B cell (primary cell): ENCODE measurements at regions not wholly inside any gene's neighbourhood (a gene's known extent, or its start where the extent isn't known, plus 50 kb on each side); places are given as distances from the start of the nearest gene placed in this dataset.
A peak's percentile ranks its signal among the peaks of the same experiment; 100 is the strongest.

Experiments used
- ATAC-seq: fragments of 200-7000 bp; cut with Tn5 transposase; one replicate; pipeline ENCODE4 v1.10.0; 2021; ENCODE audit warnings: low read depth, mild to moderate bottlenecking, moderate number of reproducible peaks, moderate library complexity
- CTCF ChIA-PET: fragments of 350-600 bp; sonication (Branson Sonifier 250); formaldehyde crosslinking; loops from one replicate; lab custom pipeline; 2021; ENCODE audit warnings: antibody characterized with exemption, inconsistent platforms; lab: Charles Lee
- POLR2A ChIA-PET: fragments of 350-600 bp; sonication (Branson Sonifier 250); formaldehyde crosslinking; loops from one replicate; lab custom pipeline; 2021; ENCODE audit warnings: antibody characterized with exemption; lab: Charles Lee
- DNase-seq: peaks from one replicate; pipeline ENCODE4 v3.0.0; 2013
- H2AFZ ChIP-seq: 2 replicates; pipeline ENCODE4 v1.6.1; 2012; ENCODE audit warnings: mild to moderate bottlenecking, low read depth, low read length; ENCODE audit not compliant: insufficient read depth, poor library complexity, severe bottlenecking
- H3K27ac ChIP-seq, 2 donors: 1 replicate in 1 of 2; 2 replicates in 1 of 2; pipeline ENCODE4 v1.5.1; 2012 to 2013; ENCODE audit warnings: low read length in 2 of 2, mild to moderate bottlenecking in 2 of 2, moderate library complexity in 1 of 2
- H3K27me3 ChIP-seq, 4 experiments: fragments of 200-600 bp in 1 of 4; sonication (generic) in 1 of 4; replicated peaks in 1 of 4; 1 replicate in 2 of 4; 2 replicates in 2 of 4; pipeline versions ENCODE4 v1.6.1 to v1.7.0; 2013 to 2016; ENCODE audit warnings: low read length in 3 of 4, mild to moderate bottlenecking in 2 of 4, mixed read lengths in 1 of 4, moderate library complexity in 1 of 4; ENCODE audit not compliant: insufficient read depth in 4 of 4, control insufficient read depth in 3 of 4; ENCODE audit errors: control extremely low read depth in 1 of 4
- H3K36me3 ChIP-seq, 2 experiments: replicated peaks in 1 of 2; 1 replicate in 1 of 2; 2 replicates in 1 of 2; pipeline versions ENCODE4 v1.6.1 to v1.7.1; 2013; ENCODE audit warnings: low read length in 1 of 2; ENCODE audit not compliant: insufficient read depth in 2 of 2, control insufficient read depth in 1 of 2; ENCODE audit errors: control extremely low read depth in 1 of 2, extremely low read depth in 1 of 2
- H3K4me1 ChIP-seq, 2 donors: fragments of 200-600 bp in 1 of 2; sonication (generic) in 1 of 2; 1 replicate in 1 of 2; 2 replicates in 1 of 2; pipeline versions ENCODE4 v1.5.1 to v1.6.1; 2013 to 2017; ENCODE audit warnings: low read length in 2 of 2; ENCODE audit not compliant: control insufficient read depth in 2 of 2, insufficient read depth in 2 of 2
- H3K4me2 ChIP-seq: replicated peaks from 2 replicates; pipeline ENCODE3; 2012; ENCODE audit warnings: mild to moderate bottlenecking, low read depth, low read length; ENCODE audit not compliant: poor library complexity, severe bottlenecking
- H3K4me3 ChIP-seq, 5 experiments: fragments of 200-600 bp in 1 of 5; sonication (generic) in 1 of 5; 1 replicate in 3 of 5; 2 replicates in 2 of 5; pipeline versions ENCODE4 v1.5.1 to v1.7.0; 2011 to 2016; ENCODE audit warnings: low read length in 4 of 5, mild to moderate bottlenecking in 4 of 5, low read depth in 2 of 5, control low read depth in 1 of 5, moderate library complexity in 1 of 5; ENCODE audit not compliant: insufficient read depth in 1 of 5; ENCODE audit errors: control extremely low read depth in 1 of 5, extremely low read depth in 1 of 5
- H3K79me2 ChIP-seq: fragments of 200-600 bp; sonication (generic); one replicate; pipeline ENCODE4 v1.6.0; 2016; ENCODE audit warnings: low read length; ENCODE audit not compliant: control insufficient read depth, insufficient read depth
- H3K9ac ChIP-seq: fragments of 200-600 bp; sonication (generic); 2 replicates; pipeline ENCODE4 v1.6.1; 2017; ENCODE audit warnings: mild to moderate bottlenecking, low read length, moderate library complexity
- H3K9me3 ChIP-seq, 3 donors: one replicate each; pipeline versions ENCODE4 v1.6.1 to v1.7.1; 2013; ENCODE audit warnings: low read length in 2 of 3; ENCODE audit not compliant: control insufficient read depth in 2 of 3, insufficient read depth in 1 of 3; ENCODE audit errors: control extremely low read depth in 1 of 3
- H4K20me1 ChIP-seq: 2 replicates; pipeline ENCODE4 v1.6.0; 2012; ENCODE audit warnings: mild to moderate bottlenecking, low read length; ENCODE audit not compliant: insufficient read depth, control insufficient read depth, poor library complexity, severe bottlenecking
- H3K27ac Mint-ChIP-seq: one replicate; pipeline ENCODE4 v1.8.0; 2021; ENCODE audit warnings: mixed read lengths
- H3K27me3 Mint-ChIP-seq: one replicate; pipeline ENCODE4 v1.8.0; 2021; ENCODE audit warnings: mixed read lengths
- H3K4me1 Mint-ChIP-seq: one replicate; pipeline ENCODE4 v1.8.0; 2021; ENCODE audit warnings: mixed read lengths
- H3K4me3 Mint-ChIP-seq: one replicate; pipeline ENCODE4 v1.8.0; 2021; ENCODE audit warnings: mixed read lengths
- H3K9me3 Mint-ChIP-seq: one replicate; pipeline ENCODE4 v1.8.0; 2022; ENCODE audit warnings: mixed read lengths; ENCODE audit not compliant: insufficient read depth
- EZH2 ChIP-seq: IDR thresholded peaks from 2 replicates; pipeline ENCODE4 v1.6.1; 2012; ENCODE audit warnings: borderline replicate concordance, low read depth, mild to moderate bottlenecking, moderate library complexity, low read length; ENCODE audit not compliant: insufficient read depth, poor library complexity, severe bottlenecking
- WGBS: methylation state at CpG from one replicate; pipeline ENCODE4 v1.1.5; 2013; ENCODE audit warnings: missing lambda C conversion rate; ENCODE audit not compliant: insufficient coverage; 5-methylcytosine and 5-hydroxymethylcytosine counted together
- intact Hi-C: fragments of 100-400 bp; cut with micrococcal nuclease; formaldehyde crosslinking; loops from one replicate; pipeline ENCODE4 v1.10.0; 2022
- TF ChIP-seq, protein P1 (sequence below): fragments of 200-600 bp; IDR thresholded peaks from one replicate; pipeline ENCODE4 v1.8.0; 2022; ENCODE audit warnings: antibody characterized with exemption, mild to moderate bottlenecking

DNA sequence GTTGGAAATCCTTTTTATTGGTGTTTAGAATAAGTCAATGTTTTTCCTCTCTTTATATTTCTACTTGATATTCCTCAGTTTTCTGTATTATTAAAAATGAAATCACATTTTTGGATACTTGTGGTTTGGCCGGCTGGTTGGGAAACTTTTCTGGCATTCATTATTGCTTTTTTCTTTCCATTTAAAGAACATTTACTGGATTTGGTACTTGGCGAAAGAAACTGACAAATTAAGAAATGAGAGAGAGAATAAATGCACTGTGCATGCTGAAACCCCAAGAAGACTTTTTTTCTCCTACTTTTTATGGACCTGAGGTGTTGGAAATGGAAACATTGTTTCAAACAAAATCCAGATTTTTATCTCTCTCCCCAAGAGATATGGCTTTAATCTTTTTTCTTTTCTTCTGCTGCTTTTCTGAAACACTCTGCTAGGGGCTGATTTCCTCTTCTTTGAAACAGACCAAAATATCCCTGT lies 128.4 kb downstream of the SNX18 start:
- no CpG with 5 or more reads among the region's 2 CpGs for WGBS
- Histone ChIP-seq H2AFZ (peak overlapping the region; percentile 33), H3K27me3 (no peaks in the 10 kb centered on the region), H3K9ac (peak overlapping the region; percentile 43), H4K20me1 (no peaks in the 10 kb centered on the region), H3K79me2 (no peaks in the 10 kb centered on the region), H3K4me2 (peak overlapping the region; percentile 69), H3K9me3 (peaks cover 0 to 11% (median 0%) of the 10 kb centered on the region in 3 donors), H3K36me3 (no peaks in the 10 kb centered on the region), H3K4me1 (peaks cover 60 to 67% of the 10 kb centered on the region in 2 donors), H3K4me3 (peak overlapping the region in 4 of 5 experiments; percentile 28 to 49 (median 43)), H3K27ac (peak overlapping the region; percentile 87 to 88)
- H3K9me3 Mint-ChIP-seq, result no peaks in the 10 kb centered on the region
- peak overlapping the region; percentile 98 for H3K27ac Mint-ChIP-seq
- no peak for ATAC-seq
- intact Hi-C loops, result loop anchor here (1.0 to 10.0 kb wide), 6 partner anchors 27 to 331 kb away; partner anchors contain the start of genes ARL15 and SNX18
- TF ChIP-seq EZH2, result no peak
- TF ChIP-seq, protein P1, sequence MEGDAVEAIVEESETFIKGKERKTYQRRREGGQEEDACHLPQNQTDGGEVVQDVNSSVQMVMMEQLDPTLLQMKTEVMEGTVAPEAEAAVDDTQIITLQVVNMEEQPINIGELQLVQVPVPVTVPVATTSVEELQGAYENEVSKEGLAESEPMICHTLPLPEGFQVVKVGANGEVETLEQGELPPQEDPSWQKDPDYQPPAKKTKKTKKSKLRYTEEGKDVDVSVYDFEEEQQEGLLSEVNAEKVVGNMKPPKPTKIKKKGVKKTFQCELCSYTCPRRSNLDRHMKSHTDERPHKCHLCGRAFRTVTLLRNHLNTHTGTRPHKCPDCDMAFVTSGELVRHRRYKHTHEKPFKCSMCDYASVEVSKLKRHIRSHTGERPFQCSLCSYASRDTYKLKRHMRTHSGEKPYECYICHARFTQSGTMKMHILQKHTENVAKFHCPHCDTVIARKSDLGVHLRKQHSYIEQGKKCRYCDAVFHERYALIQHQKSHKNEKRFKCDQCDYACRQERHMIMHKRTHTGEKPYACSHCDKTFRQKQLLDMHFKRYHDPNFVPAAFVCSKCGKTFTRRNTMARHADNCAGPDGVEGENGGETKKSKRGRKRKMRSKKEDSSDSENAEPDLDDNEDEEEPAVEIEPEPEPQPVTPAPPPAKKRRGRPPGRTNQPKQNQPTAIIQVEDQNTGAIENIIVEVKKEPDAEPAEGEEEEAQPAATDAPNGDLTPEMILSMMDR, result no peak
- peak overlapping the region; percentile 79 for H3K4me3 Mint-ChIP-seq
- no peak for DNase-seq
- CTCF ChIA-PET, result interaction anchor here (0.9 to 3.4 kb wide), 15 partner anchors 23 to 221 kb away, joined by 3 to 23 read pairs (median 3); partner anchors contain the start of gene SNX18
- no peaks in the 10 kb centered on the region for H3K27me3 Mint-ChIP-seq
- POLR2A ChIA-PET, result interaction anchor here (0.6 to 1.4 kb wide), 4 partner anchors 27 to 221 kb away, joined by 3 to 6 read pairs (median 4); no protein-coding TSS in a partner anchor
- H3K4me1 Mint-ChIP-seq, result peaks cover 67% of the 10 kb centered on the region

DNA sequence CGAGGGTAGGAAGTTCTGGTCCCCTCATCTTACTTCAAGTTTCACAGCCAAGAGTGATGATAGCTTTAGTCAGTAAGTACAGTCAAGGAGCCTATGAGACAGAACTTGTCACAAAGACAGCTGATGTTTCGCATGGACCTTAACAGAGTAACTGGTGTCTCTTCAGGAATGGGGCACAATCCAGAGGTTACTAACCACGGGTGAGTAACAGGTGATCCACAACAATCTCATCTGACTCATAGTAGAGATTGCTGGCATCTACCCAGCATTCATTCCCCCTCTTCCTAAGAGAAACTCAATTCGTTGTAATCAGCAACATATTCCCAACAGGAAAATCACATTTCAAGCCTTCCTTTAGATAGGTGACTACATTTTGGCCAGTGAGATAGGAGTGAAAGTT lies 126.7 kb downstream of the SNX18 start:
- peak overlapping the region in 1 of 2 donors; percentile 87 for H3K27ac ChIP-seq
- H3K4me3 ChIP-seq, result no peak overlapping the region
- no peak overlapping the region for H3K9ac ChIP-seq
- H3K4me3 Mint-ChIP-seq, result no peak overlapping the region
- peak overlapping the region; percentile 8 for H2AFZ ChIP-seq
- no peaks in the 10 kb centered on the region for H3K36me3 ChIP-seq
- ChIA-PET POLR2A (no interaction called here), CTCF (interaction anchor here (0.9 to 3.4 kb wide), 5 partner anchors 18 to 201 kb away, joined by 3 to 23 read pairs (median 3); no protein-coding TSS in a partner anchor)
- DNase-seq, result no peak
- intact Hi-C loops, result loop anchor here (10.0 kb wide), 1 partner anchor 329 kb away; the partner anchor contains the start of gene ARL15
- TF ChIP-seq, protein P1, result no peak
- TF ChIP-seq EZH2, result no peak
- H4K20me1 ChIP-seq, result no peaks in the 10 kb centered on the region
- peaks cover 70% of the 10 kb centered on the region for H3K4me1 Mint-ChIP-seq
- no peaks in the 10 kb centered on the region for H3K9me3 Mint-ChIP-seq
- no peaks in the 10 kb centered on the region for H3K27me3 ChIP-seq
- H3K79me2 ChIP-seq, result no peaks in the 10 kb centered on the region
- peak overlapping the region; percentile 98 for H3K27ac Mint-ChIP-seq
- ATAC-seq, result no peak
- H3K4me1 ChIP-seq, result peaks cover 61 to 68% of the 10 kb centered on the region in 2 donors
- H3K27me3 Mint-ChIP-seq, result no peaks in the 10 kb centered on the region
- peaks cover 0 to 9% (median 0%) of the 10 kb centered on the region in 3 donors for H3K9me3 ChIP-seq
- H3K4me2 ChIP-seq, result peak overlapping the region; percentile 69
- WGBS, result 100% methylated on average over 2 of the region's 4 CpGs
